Panc1 (cell line): ENCODE measurements at regions not wholly inside any gene's neighbourhood (a gene's known extent, or its start where the extent isn't known, plus 50 kb on each side); places are given as distances from the start of the nearest gene placed in this dataset.

Experiments used
- ATAC-seq: fragments of 200-7000 bp; cut with Tn5 transposase; 2 replicates; pipeline ENCODE4 v1.9.1; 2020; ENCODE audit warnings: mild to moderate bottlenecking, moderate library complexity
- BruUV-seq: library from RNA; stranded (reverse); fragments of 400-500 nt; replicated peaks from 2 replicates; lab custom pipeline; 2021; lab: Mats Ljungman, UMichigan
- CTCF ChIA-PET: fragments of 300-600 bp; sonication (Branson Sonifier 250); formaldehyde crosslinking; loops from one replicate; lab custom pipeline; 2022; ENCODE audit warnings: antibody characterized with exemption; lab: Charles Lee
- POLR2A ChIA-PET: fragments of 300-600 bp; sonication (Branson Sonifier 250); formaldehyde crosslinking; loops from one replicate; lab custom pipeline; 2022; ENCODE audit warnings: antibody characterized with exemption; lab: Charles Lee
- DNase-seq: peaks from one replicate; pipeline ENCODE4 v3.0.0-alpha.2; 2010; ENCODE audit warnings: low read depth, low spot score
- H3K27ac ChIP-seq: 2 replicates; pipeline ENCODE4 v1.5.1; 2011; ENCODE audit warnings: mild to moderate bottlenecking, low read length, inconsistent platforms
- H3K27me3 ChIP-seq: fragments of 200-500 bp; sonication (Bioruptor generic); 2 replicates; pipeline ENCODE4 v1.6.0; 2014; ENCODE audit warnings: low read length, inconsistent platforms; ENCODE audit not compliant: control insufficient read depth, insufficient read depth
- H3K36me3 ChIP-seq: fragments of 200-500 bp; sonication (Bioruptor generic); 2 replicates; pipeline ENCODE4 v1.5.1; 2014; ENCODE audit warnings: inconsistent platforms, mild to moderate bottlenecking, low read length, moderate library complexity; ENCODE audit not compliant: control insufficient read depth, insufficient read depth
- H3K4me1 ChIP-seq: 2 replicates; pipeline ENCODE4 v1.5.1; 2011; ENCODE audit warnings: inconsistent platforms, mild to moderate bottlenecking, low read length, moderate library complexity; ENCODE audit not compliant: control insufficient read depth, insufficient read depth
- H3K4me3 ChIP-seq, 2 experiments: 2 replicates each; pipeline ENCODE4 v1.5.1; 2011 to 2012; ENCODE audit warnings: low read depth in 2 of 2, low read length in 2 of 2, mild to moderate bottlenecking in 2 of 2, inconsistent platforms in 1 of 2, moderate library complexity in 1 of 2
- H3K9me3 ChIP-seq: fragments of 200-500 bp; sonication (Bioruptor generic); 2 replicates; pipeline ENCODE4 v1.5.1; 2014; ENCODE audit warnings: low read depth, mild to moderate bottlenecking, inconsistent platforms, low read length, moderate library complexity; ENCODE audit not compliant: control insufficient read depth, insufficient read depth
- CTCF ChIP-seq: fragments of 450-650 bp; IDR thresholded peaks from 2 replicates; pipeline ENCODE4 v1.5.1; 2017; ENCODE audit warnings: mild to moderate bottlenecking
- POLR2AphosphoS5 ChIP-seq: IDR thresholded peaks from 2 replicates; pipeline ENCODE4 v1.6.1; 2012; ENCODE audit warnings: mild to moderate bottlenecking, low read depth, low read length, moderate library complexity
- REST ChIP-seq, 2 experiments: IDR thresholded peaks; 2 replicates each; pipeline ENCODE4 v1.6.1; 2011 to 2012; ENCODE audit warnings: low read depth in 2 of 2, control low read depth in 1 of 2, low read length in 1 of 2, mild to moderate bottlenecking in 1 of 2, moderate library complexity in 1 of 2; ENCODE audit not compliant: insufficient read depth in 1 of 2
- SIN3A ChIP-seq: IDR thresholded peaks from 2 replicates; pipeline ENCODE4 v1.6.1; 2012; ENCODE audit warnings: low read depth, mild to moderate bottlenecking, low read length, moderate library complexity, borderline replicate concordance; ENCODE audit not compliant: insufficient read depth
- TCF7L2 ChIP-seq: IDR thresholded peaks from 2 replicates; pipeline ENCODE4 v1.6.1; 2011; ENCODE audit warnings: mild to moderate bottlenecking, low read depth, low read length, inconsistent platforms
- in situ Hi-C: cut with HindIII; loops from 2 replicates; pipeline ENCODE4 v1.10.0; 2016; ENCODE audit warnings: low sequenced_read_pairs, low pct_unique_long_range_greater_than_20kb
- intact Hi-C: fragments of 100-400 bp; cut with micrococcal nuclease; formaldehyde crosslinking; loops from one replicate; pipeline ENCODE4 v1.10.0; 2022; ENCODE audit not compliant: unreplicated experiment

GRCh38 chr4:141538001-141538400 is 98.4 kb upstream of the IL15 start:
- no peak for TF ChIP-seq CTCF
- no peak for TF ChIP-seq TCF7L2
- no peak for TF ChIP-seq POLR2AphosphoS5
- no TSS peak for BruUV-seq
- H3K9me3 ChIP-seq: 0 out of 2 replicates have a peak, but pooled peaks cover 3% of the 10 kb centered on the region
- no peak overlapping the region for H3K4me3 ChIP-seq
- no peak overlapping the region for H3K27ac ChIP-seq
- H3K36me3 ChIP-seq: no peaks in the 10 kb centered on the region
- DNase-seq (no peak), ATAC-seq (no peak)
- H3K27me3 ChIP-seq: no peaks in the 10 kb centered on the region
- no peaks in the 10 kb centered on the region for H3K4me1 ChIP-seq
- in situ Hi-C loops (no loop called here), intact Hi-C loops (no loop called here)
- ChIA-PET POLR2A (no interaction called here), CTCF (no interaction called here)

- DNase-seq (no peak), ATAC-seq (no peak)
- BruUV-seq: no TSS peak
- POLR2A ChIA-PET: no interaction called here
- no peak overlapping the region for H3K4me3 ChIP-seq
- no peaks in the 10 kb centered on the region for H3K27me3 ChIP-seq
- in situ Hi-C loops (no loop called here), intact Hi-C loops (no loop called here)
- CTCF ChIA-PET: no interaction called here
- no peaks in the 10 kb centered on the region for H3K36me3 ChIP-seq
- H3K27ac ChIP-seq: no peak overlapping the region
- TF ChIP-seq SIN3A (no peak), POLR2AphosphoS5 (no peak), TCF7L2 (no peak), CTCF (no peak), REST (IDR thresholded peaks at IDR 0.05; ENCODE audit: insufficient read depth in 1 of 2, low read depth in 2 of 2, low read length in 1 of 2) (no peak)
- H3K4me1 ChIP-seq: no peaks in the 10 kb centered on the region
- H3K9me3 ChIP-seq: 0 out of 2 replicates have a peak, but pooled peaks cover 3% of the 10 kb centered on the region
Observed at GRCh38 chr4:141540643-141541042, 95.7 kb upstream of the IL15 start.
